SH-SY5Y (cell line): ENCODE measurements at regions not wholly inside any gene's neighbourhood (a gene's known extent, or its start where the extent isn't known, plus 50 kb on each side); places are given as distances from the start of the nearest gene placed in this dataset.

Experiments
- GATA2 ChIP-seq: IDR thresholded peaks from 2 replicates; pipeline ENCODE4 v1.6.1; 2011; ENCODE audit warnings: mild to moderate bottlenecking, low read depth, low read length
- GATA3 ChIP-seq: IDR thresholded peaks from 2 replicates; pipeline ENCODE4 v1.6.1; 2011; ENCODE audit warnings: low read depth, mild to moderate bottlenecking, low read length, moderate library complexity

DNA sequence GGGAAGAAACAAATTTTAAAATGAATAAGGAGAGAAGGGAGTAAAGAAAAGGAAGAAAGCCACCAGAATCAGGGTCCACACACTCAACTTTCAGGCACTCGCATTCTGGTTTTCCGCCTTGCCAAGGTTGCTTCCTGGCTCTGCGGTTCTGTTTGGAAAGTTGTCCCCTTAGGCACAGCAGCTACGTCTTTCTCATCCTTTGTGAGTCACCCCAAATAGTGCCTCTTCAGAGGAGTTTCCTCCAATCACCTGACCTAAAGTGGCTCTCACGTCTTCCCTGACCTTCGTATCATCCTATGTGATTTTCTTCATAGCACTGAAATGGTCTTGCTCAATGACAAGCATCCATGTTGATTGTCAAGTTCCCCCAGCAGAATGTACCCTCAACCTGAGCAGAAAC lies 99.5 kb upstream of the TMCC3 start:
- no peak for TF ChIP-seq GATA2
- no peak for TF ChIP-seq GATA3
